ENCODE measurements at regions not wholly inside any gene's neighbourhood (a gene's known extent, or its start where the extent isn't known, plus 50 kb on each side); places are given as distances from the start of the nearest gene placed in this dataset.

GRCh38 chr9:87184956-87185642 is 237.8 kb upstream of the GAS1 start:
- H3K4me3 ChIP-seq (replicated peaks; ENCODE audit: low read depth, low read length) = no peak overlapping the region
- TF ChIP-seq CTCF (IDR thresholded peaks at IDR 0.05; ENCODE audit: low read depth, low read length, missing control alignments) = no peak
- no peak for DNase-seq (ENCODE audit: extremely low read depth, low read depth)

GRCh38 chr9:87187656-87188055 is 240.3 kb upstream of the GAS1 start:
- no peak for TF ChIP-seq CTCF (IDR thresholded peaks at IDR 0.05; ENCODE audit: low read depth, low read length, missing control alignments)
- no peak for DNase-seq (ENCODE audit: extremely low read depth, low read depth)

GRCh38 chr9:87189006-87189405 is 241.7 kb upstream of the GAS1 start:
- H3K4me3 ChIP-seq (replicated peaks; ENCODE audit: low read depth, low read length) = no peak overlapping the region
- no peak for DNase-seq (ENCODE audit: extremely low read depth, low read depth)
- no peak for TF ChIP-seq CTCF (IDR thresholded peaks at IDR 0.05; ENCODE audit: low read depth, low read length, missing control alignments)

More at GRCh38 chr9:87187656-87188055, 240.3 kb upstream of the GAS1 start:
- no peak overlapping the region for H3K4me3 ChIP-seq (replicated peaks; ENCODE audit: low read depth, low read length)

- H3K4me3 ChIP-seq (replicated peaks; ENCODE audit: low read depth, low read length) = no peak overlapping the region
- no peak for TF ChIP-seq CTCF (IDR thresholded peaks at IDR 0.05; ENCODE audit: low read depth, low read length, missing control alignments)
- no peak for DNase-seq (ENCODE audit: extremely low read depth, low read depth)
Measured at GRCh38 chr9:87193151-87193550, 245.8 kb upstream of the GAS1 start.

GRCh38 chr9:87193925-87194868 is 246.9 kb upstream of the GAS1 start:
- peak; percentile 97 for DNase-seq (ENCODE audit: extremely low read depth, low read depth)
- no peak overlapping the region for H3K4me3 ChIP-seq (replicated peaks; ENCODE audit: low read depth, low read length)
- TF ChIP-seq CTCF (IDR thresholded peaks at IDR 0.05; ENCODE audit: low read depth, low read length, missing control alignments) = no peak

GRCh38 chr9:87195306-87195705 is 248.0 kb upstream of the GAS1 start:
- no peak for TF ChIP-seq CTCF (IDR thresholded peaks at IDR 0.05; ENCODE audit: low read depth, low read length, missing control alignments)
- no peak overlapping the region for H3K4me3 ChIP-seq (replicated peaks; ENCODE audit: low read depth, low read length)
- DNase-seq (ENCODE audit: extremely low read depth, low read depth) = no peak

All from HFF-Myc (cell line).